ENCODE measurements at regions not wholly inside any gene's neighbourhood (a gene's known extent, or its start where the extent isn't known, plus 50 kb on each side); places are given as distances from the start of the nearest gene placed in this dataset.

DNA sequence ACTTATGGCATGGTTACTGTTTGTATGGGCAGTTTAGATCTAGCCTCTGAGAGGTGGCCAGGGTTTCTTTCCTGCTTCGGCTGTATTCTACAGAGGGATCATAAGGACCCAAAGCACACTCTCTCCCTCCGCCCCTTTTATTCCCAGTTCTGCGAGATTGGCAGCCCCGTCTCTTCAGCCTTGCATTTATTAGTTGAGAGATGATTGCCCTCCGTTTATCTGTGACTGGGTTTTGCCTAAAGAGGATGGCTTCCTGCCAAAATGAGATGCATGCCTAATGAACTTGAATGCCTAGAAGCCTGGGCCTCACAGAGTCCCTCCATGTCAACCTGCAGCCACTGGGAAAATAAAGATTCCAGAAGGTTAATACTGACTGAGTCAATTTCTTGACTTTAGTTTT is 97.1 kb upstream of the CHL1 start:
- Histone ChIP-seq H3K4ac (ENCODE audit: low read depth, low read length) (no peak overlapping the region), H3K23ac (ENCODE audit: low read depth, low read length) (no peak overlapping the region), H2BK20ac (ENCODE audit: low read depth, low read length) (no peak overlapping the region), H3K36me3 (ENCODE audit: control insufficient read depth, insufficient read depth, low read length) (no peaks in the 10 kb centered on the region), H4K8ac (ENCODE audit: low read depth in 2 of 2, low read length in 2 of 2) (no peak overlapping the region), H3K27ac (ENCODE audit: insufficient read depth, low read length) (no peak overlapping the region), H2BK15ac (ENCODE audit: low read depth, low read length) (no peak overlapping the region), H3K56ac (ENCODE audit: extremely low read depth, insufficient read depth, low read length) (no peak overlapping the region), H3K9me1 (ENCODE audit: insufficient read depth, low read length) (no peaks in the 10 kb centered on the region), H2AK9ac (replicated peaks; ENCODE audit: low read depth, low read length, poor library complexity) (no peak overlapping the region), H3K4me3 (ENCODE audit: insufficient read depth, low read depth, low read length) (no peak overlapping the region), H3K9ac (ENCODE audit: low read depth, low read length) (no peak overlapping the region), H2BK5ac (ENCODE audit: low read depth, low read length, poor library complexity, severe bottlenecking) (no peak overlapping the region), H3K79me1 (ENCODE audit: low read depth in 1 of 2, low read length in 2 of 2) (no peaks in the 10 kb centered on the region), H3K18ac (ENCODE audit: low read depth, low read length) (no peak overlapping the region), H3K9me3 (ENCODE audit: control insufficient read depth, insufficient read depth, low read length) (no peaks in the 10 kb centered on the region; the same call in 1 of the 2 replicates), H2BK120ac (ENCODE audit: low read depth, low read length) (no peak overlapping the region), H3K4me1 (ENCODE audit: control insufficient read depth, insufficient read depth, low read length) (no peaks in the 10 kb centered on the region), H3K14ac (replicated peaks; ENCODE audit: low read depth, low read length) (no peak overlapping the region), H2AK5ac (ENCODE audit: low read depth, low read length) (no peak overlapping the region), H3K27me3 (ENCODE audit: control insufficient read depth, insufficient read depth, low read length) (no peaks in the 10 kb centered on the region), H3K4me2 (ENCODE audit: low read depth, low read length) (no peak overlapping the region), H2AFZ (replicated peaks; ENCODE audit: low read length, poor library complexity) (no peak overlapping the region), H4K91ac (ENCODE audit: insufficient read depth, low read depth, low read length) (no peak overlapping the region), H4K5ac (ENCODE audit: low read depth, low read length) (no peak overlapping the region), H4K20me1 (ENCODE audit: insufficient read depth, low read length) (no peaks in the 10 kb centered on the region)
- no CpG with 5 or more reads among the region's 5 CpGs for WGBS, 2 experiments (ENCODE audit: extremely low coverage in 2 of 2, insufficient read length in 1 of 2)
- no TSS peak for BruUV-seq (replicated peaks)
- intact Hi-C loops (cut with micrococcal nuclease) (no loop called here), in situ Hi-C loops (cut with MboI; ENCODE audit: low sequenced_read_pairs) (no loop called here), dilution Hi-C loops (cut with HindIII; ENCODE audit: low sequenced_read_pairs, unreplicated experiment) (no loop called here)
- TF ChIP-seq CHD1 (IDR thresholded peaks at IDR 0.05; ENCODE audit: low read depth, low read length) (no peak), RCOR1 (IDR thresholded peaks at IDR 0.05; ENCODE audit: insufficient replicate concordance, low read length) (no peak), CTCF (conservative IDR thresholded peaks at IDR 0.05; ENCODE audit: low read depth, low read length) (no peak), POLR2A (IDR thresholded peaks at IDR 0.05; ENCODE audit: low read depth, low read length) (no peak), BHLHE40 (IDR thresholded peaks at IDR 0.05; ENCODE audit: low read depth, low read length) (no peak), FOS (IDR thresholded peaks at IDR 0.05; ENCODE audit: low read depth, low read length) (no peak), SMC3 (IDR thresholded peaks at IDR 0.05; ENCODE audit: low read depth, low read length) (no peak), MAFK (IDR thresholded peaks at IDR 0.05; ENCODE audit: low read depth, low read length) (no peak), CEBPB (IDR thresholded peaks at IDR 0.05; ENCODE audit: low read depth, low read length) (no peak), RFX5 (IDR thresholded peaks at IDR 0.05; ENCODE audit: low read depth, low read length) (no peak), NFE2L2 (IDR thresholded peaks at IDR 0.05; ENCODE audit: low read depth, low read length) (no peak), RAD21 (IDR thresholded peaks at IDR 0.05; ENCODE audit: low read length) (no peak), MAZ (IDR thresholded peaks at IDR 0.05; ENCODE audit: borderline replicate concordance, low read depth, low read length) (no peak), MXI1 (IDR thresholded peaks at IDR 0.05; ENCODE audit: borderline replicate concordance, low read depth, low read length) (no peak), USF2 (IDR thresholded peaks at IDR 0.05; ENCODE audit: low read depth, low read length) (no peak)
- TF ChIP-seq, protein P1, sequence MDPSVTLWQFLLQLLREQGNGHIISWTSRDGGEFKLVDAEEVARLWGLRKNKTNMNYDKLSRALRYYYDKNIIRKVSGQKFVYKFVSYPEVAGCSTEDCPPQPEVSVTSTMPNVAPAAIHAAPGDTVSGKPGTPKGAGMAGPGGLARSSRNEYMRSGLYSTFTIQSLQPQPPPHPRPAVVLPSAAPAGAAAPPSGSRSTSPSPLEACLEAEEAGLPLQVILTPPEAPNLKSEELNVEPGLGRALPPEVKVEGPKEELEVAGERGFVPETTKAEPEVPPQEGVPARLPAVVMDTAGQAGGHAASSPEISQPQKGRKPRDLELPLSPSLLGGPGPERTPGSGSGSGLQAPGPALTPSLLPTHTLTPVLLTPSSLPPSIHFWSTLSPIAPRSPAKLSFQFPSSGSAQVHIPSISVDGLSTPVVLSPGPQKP (IDR thresholded peaks at IDR 0.05; ENCODE audit: borderline replicate concordance, low read depth, low read length) = no peak
- ChIA-PET CTCF (no interaction called here), POLR2A (ENCODE audit: unreplicated experiment) (no interaction called here)
- DNase-seq (no peak), ATAC-seq (ENCODE audit: low read depth) (no peak)
